Ishikawa (cell line): ENCODE measurements at regions not wholly inside any gene's neighbourhood (a gene's known extent, or its start where the extent isn't known, plus 50 kb on each side); places are given as distances from the start of the nearest gene placed in this dataset.

Source experiments
- CEBPB ChIP-seq: IDR thresholded peaks from 2 replicates; pipeline ENCODE4 v1.6.1; 2012
- CREB1 ChIP-seq: IDR thresholded peaks from 2 replicates; pipeline ENCODE4 v1.6.1; 2012; ENCODE audit warnings: low read depth
- EGR1 ChIP-seq: IDR thresholded peaks from 2 replicates; pipeline ENCODE4 v1.6.1; 2012
- EP300 ChIP-seq: IDR thresholded peaks from 2 replicates; pipeline ENCODE4 v1.6.1; 2012; ENCODE audit warnings: borderline replicate concordance
- FOXM1 ChIP-seq: IDR thresholded peaks from 2 replicates; pipeline ENCODE4 v1.6.1; 2012; ENCODE audit warnings: low read depth, borderline replicate concordance
- MAX ChIP-seq: IDR thresholded peaks from 2 replicates; pipeline ENCODE4 v1.6.1; 2012
- NFIC ChIP-seq: IDR thresholded peaks from 2 replicates; pipeline ENCODE4 v1.6.1; 2012
- RAD21 ChIP-seq: IDR thresholded peaks from 2 replicates; pipeline ENCODE4 v1.6.1; 2012; ENCODE audit warnings: low read depth
- REST ChIP-seq: IDR thresholded peaks from 2 replicates; pipeline ENCODE4 v1.6.1; 2012; ENCODE audit warnings: low read depth, mild to moderate bottlenecking
- TAF1 ChIP-seq: IDR thresholded peaks from 2 replicates; pipeline ENCODE4 v1.6.1; 2012; ENCODE audit warnings: low read depth, mild to moderate bottlenecking
- TCF12 ChIP-seq: IDR thresholded peaks from 2 replicates; pipeline ENCODE4 v1.6.1; 2012; ENCODE audit warnings: low read depth
- TEAD4 ChIP-seq: IDR thresholded peaks from 2 replicates; pipeline ENCODE4 v1.6.1; 2012
- USF1 ChIP-seq: IDR thresholded peaks from 2 replicates; pipeline ENCODE4 v1.6.1; 2012
- YY1 ChIP-seq: IDR thresholded peaks from 2 replicates; pipeline ENCODE4 v1.6.1; 2012; ENCODE audit warnings: low read depth
- ZBTB7A ChIP-seq: IDR thresholded peaks from 2 replicates; pipeline ENCODE4 v1.6.1; 2012; ENCODE audit warnings: low read depth

- TF ChIP-seq YY1, result no peak
- TF ChIP-seq FOXM1, result no peak
- TF ChIP-seq USF1, result no peak
- no peak for TF ChIP-seq EP300
- no peak for TF ChIP-seq CEBPB
- no peak for TF ChIP-seq TAF1
- TF ChIP-seq REST, result no peak
- no peak for TF ChIP-seq MAX
- no peak for TF ChIP-seq EGR1
- TF ChIP-seq TCF12, result no peak
- TF ChIP-seq NFIC, result no peak
- no peak for TF ChIP-seq TEAD4
- no peak for TF ChIP-seq ZBTB7A
- no peak for TF ChIP-seq RAD21
- no peak for TF ChIP-seq CREB1
Observed at GRCh38 chr2:10234409-10235094, 68.2 kb upstream of the HPCAL1 start.

GRCh38 chr2:10235099-10235908 is 67.4 kb upstream of the HPCAL1 start:
- TF ChIP-seq CREB1, result no peak
- TF ChIP-seq TAF1, result no peak
- no peak for TF ChIP-seq YY1
- no peak for TF ChIP-seq ZBTB7A
- no peak for TF ChIP-seq FOXM1
- TF ChIP-seq TCF12, result no peak
- no peak for TF ChIP-seq EP300
- no peak for TF ChIP-seq MAX
- no peak for TF ChIP-seq USF1
- TF ChIP-seq TEAD4, result no peak
- no peak for TF ChIP-seq CEBPB
- TF ChIP-seq RAD21, result no peak
- TF ChIP-seq NFIC, result no peak
- no peak for TF ChIP-seq EGR1
- no peak for TF ChIP-seq REST

GRCh38 chr2:10235909-10236550 is 66.7 kb upstream of the HPCAL1 start:
- TF ChIP-seq RAD21 (no peak), TEAD4 (no peak), CEBPB (no peak), TAF1 (no peak), FOXM1 (no peak), REST (no peak), CREB1 (no peak), NFIC (no peak), TCF12 (no peak), EP300 (no peak), YY1 (no peak), USF1 (no peak), ZBTB7A (no peak), MAX (no peak), EGR1 (no peak)
